22Rv1 (cell line): ENCODE measurements at regions not wholly inside any gene's neighbourhood (a gene's known extent, or its start where the extent isn't known, plus 50 kb on each side); places are given as distances from the start of the nearest gene placed in this dataset.

Experiments used
- CTCF ChIP-seq: fragments of 450-650 bp; IDR thresholded peaks from 2 replicates; pipeline ENCODE4 v1.5.1; 2017; ENCODE audit warnings: mild to moderate bottlenecking
- ZFX ChIP-seq: fragments of 450-650 bp; IDR thresholded peaks from 2 replicates; pipeline ENCODE4 v1.6.1; 2017; ENCODE audit warnings: antibody characterized with exemption, borderline replicate concordance

- no peak for TF ChIP-seq CTCF
- TF ChIP-seq ZFX: no peak
These were observed 1198.5 kb upstream of the SORCS1 start for GRCh38 chr10:108362961-108363360.
